COLO829 (cell line): ENCODE measurements at regions not wholly inside any gene's neighbourhood (a gene's known extent, or its start where the extent isn't known, plus 50 kb on each side); places are given as distances from the start of the nearest gene placed in this dataset.

ENCODE experiments used
- DNase-seq: peaks from one replicate; pipeline ENCODE4 v3.0.0; 2012; ENCODE audit warnings: low spot score

- DNase-seq = no peak
Measured at GRCh38 chr2:128368437-128369107, 49.9 kb upstream of the HS6ST1 start.

GRCh38 chr2:128369108-128369555 is 50.5 kb upstream of the HS6ST1 start:
- no peak for DNase-seq

GRCh38 chr2:128369602-128370467 is 51.2 kb upstream of the HS6ST1 start:
- DNase-seq = no peak

GRCh38 chr2:128370468-128371247 is 52.0 kb upstream of the HS6ST1 start:
- no peak for DNase-seq

GRCh38 chr2:128371248-128371630 is 52.6 kb upstream of the HS6ST1 start:
- DNase-seq = no peak

GRCh38 chr2:128371648-128372345 is 53.1 kb upstream of the HS6ST1 start:
- DNase-seq = no peak

- no peak for DNase-seq
Measured at GRCh38 chr2:128372621-128373341, 54.1 kb upstream of the HS6ST1 start.

- no peak for DNase-seq
Measured at GRCh38 chr2:128373451-128374000, 54.9 kb upstream of the HS6ST1 start.

GRCh38 chr2:128374001-128374710 is 55.5 kb upstream of the HS6ST1 start:
- DNase-seq = no peak

- no peak for DNase-seq
Measured at GRCh38 chr2:128374711-128375413, 56.2 kb upstream of the HS6ST1 start.

GRCh38 chr2:128375454-128375853 is 56.8 kb upstream of the HS6ST1 start:
- no peak for DNase-seq

- no peak for DNase-seq
Measured at GRCh38 chr2:128376241-128377041, 57.8 kb upstream of the HS6ST1 start.

GRCh38 chr2:128377071-128377910 is 58.6 kb upstream of the HS6ST1 start:
- DNase-seq = no peak

GRCh38 chr2:128378231-128379020 is 59.8 kb upstream of the HS6ST1 start:
- DNase-seq = no peak

- DNase-seq = no peak
Measured at GRCh38 chr2:128379021-128380015, 60.6 kb upstream of the HS6ST1 start.
